DOHH2 (cell line): ENCODE measurements at regions not wholly inside any gene's neighbourhood (a gene's known extent, or its start where the extent isn't known, plus 50 kb on each side); places are given as distances from the start of the nearest gene placed in this dataset.

Experiments used
- EZH2phosphoT487 ChIP-seq: fragments of 200-600 bp; sonication (generic); IDR thresholded peaks from 2 replicates; pipeline ENCODE4 v1.6.1; 2017; ENCODE audit warnings: borderline replicate concordance, mild to moderate bottlenecking, antibody characterized with exemption, low read length, moderate library complexity, mixed read lengths
- TF ChIP-seq, protein P1 (sequence below): fragments of 200-600 bp; sonication (generic); IDR thresholded peaks from one replicate; pipeline ENCODE4 v1.5.1; 2014; ENCODE audit warnings: antibody characterized with exemption, mild to moderate bottlenecking, low read depth, low read length; ENCODE audit not compliant: poor library complexity, severe bottlenecking

- TF ChIP-seq, protein P1, sequence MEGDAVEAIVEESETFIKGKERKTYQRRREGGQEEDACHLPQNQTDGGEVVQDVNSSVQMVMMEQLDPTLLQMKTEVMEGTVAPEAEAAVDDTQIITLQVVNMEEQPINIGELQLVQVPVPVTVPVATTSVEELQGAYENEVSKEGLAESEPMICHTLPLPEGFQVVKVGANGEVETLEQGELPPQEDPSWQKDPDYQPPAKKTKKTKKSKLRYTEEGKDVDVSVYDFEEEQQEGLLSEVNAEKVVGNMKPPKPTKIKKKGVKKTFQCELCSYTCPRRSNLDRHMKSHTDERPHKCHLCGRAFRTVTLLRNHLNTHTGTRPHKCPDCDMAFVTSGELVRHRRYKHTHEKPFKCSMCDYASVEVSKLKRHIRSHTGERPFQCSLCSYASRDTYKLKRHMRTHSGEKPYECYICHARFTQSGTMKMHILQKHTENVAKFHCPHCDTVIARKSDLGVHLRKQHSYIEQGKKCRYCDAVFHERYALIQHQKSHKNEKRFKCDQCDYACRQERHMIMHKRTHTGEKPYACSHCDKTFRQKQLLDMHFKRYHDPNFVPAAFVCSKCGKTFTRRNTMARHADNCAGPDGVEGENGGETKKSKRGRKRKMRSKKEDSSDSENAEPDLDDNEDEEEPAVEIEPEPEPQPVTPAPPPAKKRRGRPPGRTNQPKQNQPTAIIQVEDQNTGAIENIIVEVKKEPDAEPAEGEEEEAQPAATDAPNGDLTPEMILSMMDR, result no peak
- TF ChIP-seq EZH2phosphoT487, result no peak
Measured at GRCh38 chr9:116090030-116090770, 63.4 kb upstream of the PAPPA start.
